SIG-M5 treated with dmso at 0.1 percent for 504 hours (cell line): ENCODE measurements at regions not wholly inside any gene's neighbourhood (a gene's known extent, or its start where the extent isn't known, plus 50 kb on each side); places are given as distances from the start of the nearest gene placed in this dataset.
"Not testable (repeated sequence)": the region's sequence is repeated elsewhere in the genome, so short reads cannot be mapped to it uniquely, and the experiment has no call there.

Source experiments
- DNase-seq: peaks from one replicate; lab custom pipeline; 2025; ENCODE audit not compliant: unreplicated experiment; lab: John Stamatoyannopoulos, UW

GRCh38 chr2:87348556-87348955 is 326.9 kb upstream of the PLGLB1 start:
- DNase-seq: not testable (repeated sequence)

DNA sequence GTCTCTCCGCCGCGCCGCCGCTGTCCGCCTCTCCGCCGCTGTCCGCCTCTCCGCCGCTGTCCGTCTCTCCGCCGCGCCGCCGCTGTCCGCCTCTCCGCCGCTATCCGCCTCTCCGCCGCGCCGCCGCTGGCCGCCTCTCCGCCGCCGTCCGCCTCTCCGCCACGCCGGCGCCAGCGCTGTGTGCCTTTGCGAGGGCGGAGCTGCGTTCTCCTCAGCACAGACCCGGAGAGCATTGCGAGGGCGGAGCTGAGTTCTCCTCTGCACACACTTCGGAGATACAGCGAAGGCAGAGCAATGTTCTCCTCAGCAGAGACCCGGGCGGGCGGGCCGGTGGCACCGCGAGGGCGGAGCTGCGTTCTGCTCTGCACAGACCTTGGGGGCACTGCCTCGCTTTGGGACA is 327.4 kb upstream of the PLGLB1 start:
- DNase-seq: not testable (repeated sequence)

- not testable (repeated sequence) for DNase-seq
These were observed 330.7 kb upstream of the PLGLB1 start for GRCh38 chr2:87352178-87352934.

- not testable (repeated sequence) for DNase-seq
These were observed 331.8 kb upstream of the PLGLB1 start for GRCh38 chr2:87353408-87353807.

GRCh38 chr2:87354102-87354501 is 332.5 kb upstream of the PLGLB1 start:
- DNase-seq: not testable (repeated sequence)

DNA sequence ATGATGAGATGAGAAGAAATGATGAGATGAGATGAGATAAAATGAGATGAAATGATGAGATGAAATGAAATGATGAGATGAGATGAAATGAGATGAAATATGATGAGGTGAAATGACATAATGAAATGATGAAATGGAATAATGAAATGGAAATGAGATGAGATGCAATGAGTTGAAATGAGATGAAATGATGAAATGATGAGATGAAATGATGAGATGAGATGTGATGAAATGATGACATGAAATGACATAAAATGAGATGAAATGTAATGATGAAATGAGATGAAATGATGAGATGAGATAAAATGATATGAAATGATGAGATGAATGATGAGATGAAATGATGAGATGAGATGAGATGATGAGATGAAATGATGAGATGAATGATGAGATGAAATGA is 338.6 kb upstream of the PLGLB1 start:
- not testable (repeated sequence) for DNase-seq

DNA sequence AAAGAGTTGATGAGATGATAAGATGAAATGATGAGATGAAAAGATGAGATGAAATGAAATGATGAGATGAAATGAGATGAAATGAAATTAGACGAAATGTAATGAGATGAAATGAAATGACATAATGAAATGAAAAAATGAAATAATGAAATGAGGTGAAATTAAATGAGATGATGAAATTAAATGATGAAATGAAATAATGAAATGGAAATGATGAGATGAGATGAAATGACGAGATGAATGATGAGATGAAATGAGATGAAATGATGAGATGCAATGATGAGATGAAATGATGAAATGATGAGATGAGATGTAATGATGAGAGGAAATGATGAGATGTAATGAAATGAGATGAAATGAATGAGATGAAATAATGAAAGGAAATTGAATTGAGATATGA is 339.3 kb upstream of the PLGLB1 start:
- not testable (repeated sequence) for DNase-seq

DNA sequence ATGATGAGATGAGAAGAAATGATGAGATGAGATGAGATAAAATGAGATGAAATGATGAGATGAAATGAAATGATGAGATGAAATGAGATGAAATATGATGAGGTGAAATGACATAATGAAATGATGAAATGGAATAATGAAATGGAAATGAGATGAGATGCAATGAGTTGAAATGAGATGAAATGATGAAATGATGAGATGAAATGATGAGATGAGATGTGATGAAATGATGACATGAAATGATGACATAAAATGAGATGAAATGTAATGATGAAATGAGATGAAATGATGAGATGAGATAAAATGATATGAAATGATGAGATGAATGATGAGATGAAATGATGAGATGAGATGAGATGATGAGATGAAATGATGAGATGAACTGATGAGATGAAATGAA is 340.2 kb upstream of the PLGLB1 start:
- DNase-seq: not testable (repeated sequence)

GRCh38 chr2:87364379-87364778 is 342.7 kb upstream of the PLGLB1 start:
- not testable (repeated sequence) for DNase-seq

- DNase-seq: not testable (repeated sequence)
These were observed 343.4 kb upstream of the PLGLB1 start for GRCh38 chr2:87365038-87365437.

GRCh38 chr2:87386063-87386560 is 361.8 kb upstream of the PLGLB2 start:
- not testable (repeated sequence) for DNase-seq

- DNase-seq: not testable (repeated sequence)
These were observed 352.1 kb upstream of the PLGLB2 start for GRCh38 chr2:87395784-87396183.

DNA sequence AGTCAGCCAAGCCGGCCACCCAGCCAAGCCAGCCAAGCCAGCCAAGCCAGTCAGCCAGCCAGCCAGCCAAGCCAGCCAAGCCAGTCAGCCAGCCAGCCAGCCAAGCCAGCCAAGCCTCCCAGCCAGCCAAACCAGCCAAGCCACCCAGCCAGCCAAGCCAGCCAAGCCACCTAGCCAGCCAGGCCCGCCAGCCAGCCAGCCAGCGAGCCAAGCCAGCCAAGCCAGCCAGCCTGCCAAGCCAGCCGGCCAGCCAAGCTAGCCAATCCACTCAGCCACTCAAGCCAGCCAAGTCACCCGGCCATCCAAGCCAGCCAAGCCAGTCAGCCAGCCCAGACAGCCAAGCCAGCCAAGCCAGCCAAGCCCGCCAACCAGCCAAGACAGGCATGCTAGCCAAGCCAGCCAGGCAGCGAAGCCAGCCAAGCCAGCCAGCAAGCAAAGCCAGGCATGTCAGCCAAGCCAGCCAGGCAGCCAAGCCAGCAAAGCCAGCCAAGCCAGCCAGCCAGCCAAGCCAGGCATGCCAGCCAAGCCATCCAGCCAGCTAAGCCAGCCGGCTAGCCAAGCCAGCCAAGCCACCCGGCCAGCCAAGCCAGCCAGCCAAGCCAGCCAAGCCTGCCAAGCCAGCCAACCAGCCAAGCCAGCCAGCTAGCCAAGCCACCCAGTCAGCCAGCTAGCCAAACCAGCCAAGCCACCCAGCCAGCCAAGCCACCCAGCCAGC is 351.2 kb upstream of the PLGLB2 start:
- not testable (repeated sequence) for DNase-seq

DNA sequence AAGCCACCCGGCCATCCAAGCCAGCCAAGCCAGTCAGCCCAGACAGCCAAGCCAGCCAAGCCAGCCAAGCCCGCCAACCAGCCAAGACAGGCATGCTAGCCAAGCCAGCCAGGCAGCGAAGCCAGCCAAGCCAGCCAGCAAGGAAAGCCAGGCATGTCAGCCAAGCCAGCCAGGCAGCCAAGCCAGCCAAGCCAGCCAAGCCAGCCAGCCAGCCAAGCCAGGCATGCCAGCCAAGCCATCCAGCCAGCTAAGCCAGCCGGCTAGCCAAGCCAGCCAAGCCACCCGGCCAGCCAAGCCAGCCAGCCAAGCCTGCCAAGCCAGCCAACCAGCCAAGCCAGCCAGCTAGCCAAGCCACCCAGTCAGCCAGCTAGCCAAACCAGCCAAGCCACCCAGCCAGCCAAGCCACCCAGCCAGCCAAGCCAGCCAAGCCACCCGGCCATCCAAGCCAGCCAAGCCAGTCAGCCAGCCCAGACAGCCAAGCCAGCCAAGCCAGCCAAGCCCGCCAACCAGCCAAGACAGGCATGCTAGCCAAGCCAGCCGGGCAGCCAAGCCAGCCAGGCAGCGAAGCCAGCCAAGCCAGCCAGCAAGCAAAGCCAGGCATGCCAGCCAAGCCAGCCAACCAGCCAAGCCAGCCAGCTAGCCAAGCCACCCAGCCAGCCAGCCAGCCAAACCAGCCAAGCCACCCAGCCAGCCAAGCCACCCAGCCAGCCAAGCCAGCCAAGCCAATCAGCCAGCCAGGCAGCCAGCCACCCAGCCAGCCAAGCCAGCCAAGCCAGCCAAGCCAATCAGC is 350.4 kb upstream of the PLGLB2 start:
- DNase-seq: not testable (repeated sequence)

DNA sequence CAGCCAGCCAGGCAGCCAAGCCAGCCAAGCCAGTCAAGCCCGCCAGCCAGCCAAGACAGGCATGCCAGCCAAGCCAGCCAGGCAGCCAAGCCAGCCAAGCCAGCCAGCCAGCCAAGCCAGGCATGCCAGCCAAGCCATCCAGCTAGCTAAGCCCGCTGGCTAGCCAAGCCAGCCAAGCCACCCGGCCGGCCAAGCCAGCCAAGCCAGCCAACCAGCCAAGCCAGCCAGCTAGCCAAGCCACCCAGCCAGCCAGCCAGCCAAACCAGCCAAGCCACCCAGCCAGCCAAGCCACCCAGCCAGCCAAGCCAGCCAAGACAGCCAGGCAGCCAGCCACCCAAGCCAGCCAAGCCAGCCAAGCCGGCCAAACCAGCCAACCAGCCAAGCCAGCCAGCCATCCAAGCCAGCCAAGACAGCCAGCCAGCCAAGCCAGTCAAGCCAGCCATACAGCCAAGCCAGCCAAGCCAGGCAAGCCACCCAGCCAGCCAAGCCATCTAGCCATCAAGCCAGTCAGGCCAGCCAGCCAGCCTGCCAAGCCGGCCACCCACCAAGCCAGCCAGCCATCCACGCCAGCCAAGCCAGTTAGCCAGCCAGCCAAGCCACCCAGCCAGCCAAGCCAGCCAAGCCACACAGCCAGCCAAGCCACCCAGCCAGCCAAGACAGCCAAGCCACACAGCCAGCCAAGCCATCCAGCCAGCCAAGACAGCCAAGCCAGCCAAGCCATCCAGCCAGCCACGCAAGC is 349.2 kb upstream of the PLGLB2 start:
- not testable (repeated sequence) for DNase-seq

DNA sequence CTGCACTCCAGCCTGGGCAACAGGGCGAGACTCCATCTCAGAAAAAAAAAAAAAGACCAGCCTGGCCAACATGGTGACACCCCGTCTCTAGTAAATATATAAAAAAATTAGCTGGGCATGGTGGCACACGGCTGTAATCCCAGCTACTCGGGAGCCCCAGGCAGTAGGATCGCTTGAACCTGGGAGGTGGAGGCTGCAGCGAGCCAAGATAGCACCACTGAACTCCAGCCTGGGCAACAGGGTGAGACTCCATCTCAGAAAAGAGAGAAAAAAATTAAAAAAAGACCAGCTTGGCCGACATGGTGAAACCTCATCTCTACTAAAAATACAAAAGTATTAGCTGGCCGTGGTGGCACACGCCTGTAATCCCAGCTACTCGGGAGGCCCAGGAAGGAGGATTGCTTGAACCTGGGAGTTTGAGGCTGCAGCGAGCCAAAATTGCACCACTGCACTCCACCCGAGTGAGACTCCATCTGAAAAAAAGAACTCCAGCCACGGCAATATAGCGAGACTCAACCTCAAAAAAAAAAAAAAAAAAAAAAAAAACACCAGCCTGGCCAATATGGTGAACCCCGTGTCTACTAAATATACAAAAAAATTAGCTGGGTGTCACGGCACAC is 346.1 kb upstream of the PLGLB2 start:
- no peak for DNase-seq

DNA sequence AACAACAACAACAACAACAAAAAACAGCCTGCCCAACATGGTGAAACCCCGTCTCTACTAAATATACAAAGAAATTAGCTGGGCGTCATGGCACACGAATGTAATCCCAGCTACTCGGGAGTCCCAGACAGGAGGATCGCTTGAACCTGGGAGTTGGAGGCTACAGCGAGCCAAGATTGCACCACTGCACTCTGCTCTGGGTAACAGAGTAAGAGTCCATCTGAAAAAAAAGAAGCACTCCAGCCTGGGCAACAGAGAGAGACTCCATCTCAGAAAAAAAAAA is 344.1 kb upstream of the PLGLB2 start:
- DNase-seq: no peak

DNA sequence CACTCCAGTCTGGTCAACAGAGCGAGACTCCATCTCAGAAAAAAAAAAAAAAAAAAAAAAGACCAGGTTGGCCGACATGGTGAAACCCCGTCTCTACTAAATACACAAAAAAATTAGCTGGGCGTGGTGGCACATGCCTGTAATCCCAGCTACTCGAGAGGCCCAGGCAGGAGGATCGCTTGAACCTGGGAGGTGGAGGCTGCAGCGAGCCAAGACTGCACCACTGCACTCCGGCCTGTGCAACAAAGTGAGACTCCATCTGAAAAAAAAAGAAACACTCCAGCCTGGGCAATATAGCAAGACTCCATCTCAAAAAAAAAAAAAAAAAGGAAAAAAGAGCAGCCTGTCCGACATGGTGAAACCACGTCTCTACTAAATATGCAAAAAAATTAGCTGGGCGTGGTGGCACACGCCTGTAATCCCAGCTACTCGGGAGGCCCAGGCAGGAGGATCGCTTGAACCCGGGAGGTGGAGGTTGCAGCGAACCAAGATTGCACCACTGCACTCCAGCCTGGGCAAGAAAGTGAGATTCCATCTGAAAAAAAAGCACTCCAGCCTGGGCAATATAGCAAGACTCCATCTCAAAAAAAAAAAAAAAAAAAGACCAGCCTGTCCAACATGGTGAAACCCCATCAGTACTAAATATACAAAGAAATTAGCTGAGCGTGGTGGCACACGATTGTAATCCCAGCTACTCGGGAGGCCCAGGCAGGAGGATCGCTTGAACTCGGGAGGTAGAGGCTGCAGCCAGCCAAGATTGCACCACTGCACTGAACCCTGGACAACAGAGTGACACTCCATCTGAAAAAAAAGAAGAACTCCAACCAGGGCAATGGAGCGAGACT is 343.3 kb upstream of the PLGLB2 start:
- DNase-seq: not testable (repeated sequence)

- not testable (repeated sequence) for DNase-seq
These were observed 342.2 kb upstream of the PLGLB2 start for GRCh38 chr2:87405531-87406216.
